ENCODE measurements at regions not wholly inside any gene's neighbourhood (a gene's known extent, or its start where the extent isn't known, plus 50 kb on each side); places are given as distances from the start of the nearest gene placed in this dataset.

- Histone ChIP-seq H3K4me3 (ENCODE audit: low read length) (no peak overlapping the region), H3K36me3 (ENCODE audit: insufficient read depth, low read length) (no peaks in the 10 kb centered on the region), H3K4me1 (ENCODE audit: insufficient read depth, low read length) (no peaks in the 10 kb centered on the region), H3K9me3 (ENCODE audit: low read length) (no peaks in the 10 kb centered on the region), H2AFZ (ENCODE audit: low read depth, low read length) (no peak overlapping the region), H3K27me3 (ENCODE audit: insufficient read depth, low read length) (no peaks in the 10 kb centered on the region)
Measured at GRCh38 chr11:96641261-96641660, 251.4 kb downstream of the JRKL start.

- H3K4me3 ChIP-seq (ENCODE audit: low read length) = no peak overlapping the region
- no peaks in the 10 kb centered on the region for H3K36me3 ChIP-seq (ENCODE audit: insufficient read depth, low read length)
- H3K4me1 ChIP-seq (ENCODE audit: insufficient read depth, low read length) = no peaks in the 10 kb centered on the region
- no peaks in the 10 kb centered on the region for H3K27me3 ChIP-seq (ENCODE audit: insufficient read depth, low read length)
- no peaks in the 10 kb centered on the region for H3K9me3 ChIP-seq (ENCODE audit: low read length)
- H2AFZ ChIP-seq (ENCODE audit: low read depth, low read length) = no peak overlapping the region
Measured at GRCh38 chr11:96642583-96642982, 252.8 kb downstream of the JRKL start.

- no peak overlapping the region for H3K4me3 ChIP-seq (ENCODE audit: low read length)
- no peaks in the 10 kb centered on the region for H3K36me3 ChIP-seq (ENCODE audit: insufficient read depth, low read length)
- no peak overlapping the region for H2AFZ ChIP-seq (ENCODE audit: low read depth, low read length)
- no peaks in the 10 kb centered on the region for H3K9me3 ChIP-seq (ENCODE audit: low read length)
- H3K4me1 ChIP-seq (ENCODE audit: insufficient read depth, low read length) = no peaks in the 10 kb centered on the region
- H3K27me3 ChIP-seq (ENCODE audit: insufficient read depth, low read length) = no peaks in the 10 kb centered on the region
Measured at GRCh38 chr11:96643173-96643572, 253.4 kb downstream of the JRKL start.

- Histone ChIP-seq H2AFZ (ENCODE audit: low read depth, low read length) (no peak overlapping the region), H3K4me1 (ENCODE audit: insufficient read depth, low read length) (no peaks in the 10 kb centered on the region), H3K36me3 (ENCODE audit: insufficient read depth, low read length) (no peaks in the 10 kb centered on the region), H3K9me3 (ENCODE audit: low read length) (no peaks in the 10 kb centered on the region), H3K27me3 (ENCODE audit: insufficient read depth, low read length) (no peaks in the 10 kb centered on the region), H3K4me3 (ENCODE audit: low read length) (no peak overlapping the region)
Measured at GRCh38 chr11:96647621-96648020, 257.8 kb downstream of the JRKL start.

- Histone ChIP-seq H3K4me1 (ENCODE audit: insufficient read depth, low read length) (no peaks in the 10 kb centered on the region), H3K4me3 (ENCODE audit: low read length) (no peak overlapping the region), H3K9me3 (ENCODE audit: low read length) (no peaks in the 10 kb centered on the region), H3K36me3 (ENCODE audit: insufficient read depth, low read length) (no peaks in the 10 kb centered on the region), H2AFZ (ENCODE audit: low read depth, low read length) (no peak overlapping the region), H3K27me3 (ENCODE audit: insufficient read depth, low read length) (no peaks in the 10 kb centered on the region)
Measured at GRCh38 chr11:96648991-96649390, 259.2 kb downstream of the JRKL start.

- Histone ChIP-seq H3K27me3 (ENCODE audit: insufficient read depth, low read length) (no peaks in the 10 kb centered on the region), H3K9me3 (ENCODE audit: low read length) (no peaks in the 10 kb centered on the region), H2AFZ (ENCODE audit: low read depth, low read length) (no peak overlapping the region), H3K4me1 (ENCODE audit: insufficient read depth, low read length) (no peaks in the 10 kb centered on the region), H3K36me3 (ENCODE audit: insufficient read depth, low read length) (no peaks in the 10 kb centered on the region), H3K4me3 (ENCODE audit: low read length) (no peak overlapping the region)
Measured at GRCh38 chr11:96652516-96652915, 262.7 kb downstream of the JRKL start.

- Histone ChIP-seq H3K4me3 (ENCODE audit: low read length) (no peak overlapping the region), H3K27me3 (ENCODE audit: insufficient read depth, low read length) (no peaks in the 10 kb centered on the region), H2AFZ (ENCODE audit: low read depth, low read length) (no peak overlapping the region), H3K4me1 (ENCODE audit: insufficient read depth, low read length) (no peaks in the 10 kb centered on the region), H3K9me3 (ENCODE audit: low read length) (no peaks in the 10 kb centered on the region), H3K36me3 (ENCODE audit: insufficient read depth, low read length) (no peaks in the 10 kb centered on the region)
Measured at GRCh38 chr11:96655474-96655873, 265.7 kb downstream of the JRKL start.

GRCh38 chr11:96658436-96658835, 268.6 kb downstream of the JRKL start:
- Histone ChIP-seq H3K4me3 (ENCODE audit: low read length) (no peak overlapping the region), H3K27me3 (ENCODE audit: insufficient read depth, low read length) (no peaks in the 10 kb centered on the region), H2AFZ (ENCODE audit: low read depth, low read length) (no peak overlapping the region), H3K36me3 (ENCODE audit: insufficient read depth, low read length) (no peaks in the 10 kb centered on the region), H3K9me3 (ENCODE audit: low read length) (no peaks in the 10 kb centered on the region), H3K4me1 (ENCODE audit: insufficient read depth, low read length) (no peaks in the 10 kb centered on the region)

GRCh38 chr11:96664110-96664509, 274.3 kb downstream of the JRKL start:
- H2AFZ ChIP-seq (ENCODE audit: low read depth, low read length) = no peak overlapping the region
- no peaks in the 10 kb centered on the region for H3K4me1 ChIP-seq (ENCODE audit: insufficient read depth, low read length)
- H3K36me3 ChIP-seq (ENCODE audit: insufficient read depth, low read length) = no peaks in the 10 kb centered on the region
- H3K9me3 ChIP-seq (ENCODE audit: low read length) = no peaks in the 10 kb centered on the region
- no peak overlapping the region for H3K4me3 ChIP-seq (ENCODE audit: low read length)
- H3K27me3 ChIP-seq (ENCODE audit: insufficient read depth, low read length) = no peaks in the 10 kb centered on the region

- Histone ChIP-seq H3K9me3 (ENCODE audit: low read length) (no peaks in the 10 kb centered on the region), H3K27me3 (ENCODE audit: insufficient read depth, low read length) (no peaks in the 10 kb centered on the region), H3K4me1 (ENCODE audit: insufficient read depth, low read length) (no peaks in the 10 kb centered on the region), H3K4me3 (ENCODE audit: low read length) (no peak overlapping the region), H2AFZ (ENCODE audit: low read depth, low read length) (no peak overlapping the region), H3K36me3 (ENCODE audit: insufficient read depth, low read length) (no peaks in the 10 kb centered on the region)
Measured at GRCh38 chr11:96680211-96681018, 290.6 kb downstream of the JRKL start.

GRCh38 chr11:96681019-96681716, 291.4 kb downstream of the JRKL start:
- H3K36me3 ChIP-seq (ENCODE audit: insufficient read depth, low read length) = no peaks in the 10 kb centered on the region
- no peak overlapping the region for H2AFZ ChIP-seq (ENCODE audit: low read depth, low read length)
- no peak overlapping the region for H3K4me3 ChIP-seq (ENCODE audit: low read length)
- no peaks in the 10 kb centered on the region for H3K4me1 ChIP-seq (ENCODE audit: insufficient read depth, low read length)
- no peaks in the 10 kb centered on the region for H3K27me3 ChIP-seq (ENCODE audit: insufficient read depth, low read length)
- H3K9me3 ChIP-seq (ENCODE audit: low read length) = no peaks in the 10 kb centered on the region

- Histone ChIP-seq H2AFZ (ENCODE audit: low read depth, low read length) (no peak overlapping the region), H3K4me3 (ENCODE audit: low read length) (no peak overlapping the region), H3K27me3 (ENCODE audit: insufficient read depth, low read length) (no peaks in the 10 kb centered on the region), H3K36me3 (ENCODE audit: insufficient read depth, low read length) (no peaks in the 10 kb centered on the region), H3K9me3 (ENCODE audit: low read length) (no peaks in the 10 kb centered on the region), H3K4me1 (ENCODE audit: insufficient read depth, low read length) (no peaks in the 10 kb centered on the region)
Measured at GRCh38 chr11:96694338-96694737, 304.5 kb downstream of the JRKL start.

GRCh38 chr11:96696731-96697130, 306.9 kb downstream of the JRKL start:
- Histone ChIP-seq H3K4me1 (ENCODE audit: insufficient read depth, low read length) (no peaks in the 10 kb centered on the region), H3K4me3 (ENCODE audit: low read length) (no peak overlapping the region), H2AFZ (ENCODE audit: low read depth, low read length) (no peak overlapping the region), H3K9me3 (ENCODE audit: low read length) (no peaks in the 10 kb centered on the region), H3K27me3 (ENCODE audit: insufficient read depth, low read length) (no peaks in the 10 kb centered on the region), H3K36me3 (ENCODE audit: insufficient read depth, low read length) (no peaks in the 10 kb centered on the region)

All from neuron (in vitro differentiated cells).